OCI-LY1 (cell line): ENCODE measurements at regions not wholly inside any gene's neighbourhood (a gene's known extent, or its start where the extent isn't known, plus 50 kb on each side); places are given as distances from the start of the nearest gene placed in this dataset.

ENCODE experiments used
- H2AFZ ChIP-seq: fragments of 200-600 bp; sonication (generic), shearing (Covaris generic); 2 replicates; pipeline ENCODE4 v1.6.0; 2014; ENCODE audit warnings: antibody characterized with exemption, mild to moderate bottlenecking, low read length
- H3F3A ChIP-seq: fragments of 200-600 bp; sonication (generic), shearing (Covaris generic); 2 replicates; pipeline ENCODE4 v1.6.0; 2014; ENCODE audit warnings: mild to moderate bottlenecking, antibody characterized with exemption, low read length, moderate library complexity; ENCODE audit not compliant: insufficient read depth
- H3K27ac ChIP-seq: fragments of 200-600 bp; sonication (generic); 2 replicates; pipeline ENCODE4 v1.5.1; 2014; ENCODE audit warnings: low read length, mixed run types, mild to moderate bottlenecking, low read depth; ENCODE audit not compliant: poor library complexity, severe bottlenecking
- H3K27me3 ChIP-seq: fragments of 200-600 bp; sonication (generic); 2 replicates; pipeline ENCODE4 v1.6.0; 2014; ENCODE audit warnings: antibody characterized with exemption, mild to moderate bottlenecking, low read length, moderate library complexity; ENCODE audit not compliant: insufficient read depth
- H3K36me3 ChIP-seq: fragments of 200-600 bp; sonication (generic); 2 replicates; pipeline ENCODE4 v1.6.1; 2014; ENCODE audit warnings: mild to moderate bottlenecking, antibody characterized with exemption, low read length, moderate library complexity, mixed read lengths; ENCODE audit not compliant: insufficient read depth
- H3K4me1 ChIP-seq: fragments of 200-600 bp; sonication (generic); 2 replicates; pipeline ENCODE4 v1.5.1; 2014; ENCODE audit warnings: mild to moderate bottlenecking, low read length, moderate library complexity; ENCODE audit not compliant: insufficient read depth, severe bottlenecking
- H3K4me2 ChIP-seq: fragments of 200-600 bp; sonication (generic), shearing (Covaris generic); 2 replicates; pipeline ENCODE4 v1.6.1; 2014; ENCODE audit warnings: low read length
- H3K4me3 ChIP-seq: fragments of 200-600 bp; sonication (generic); 2 replicates; pipeline ENCODE4 v1.5.1; 2014; ENCODE audit warnings: low read length, low read depth, mild to moderate bottlenecking, mixed read lengths; ENCODE audit not compliant: poor library complexity, severe bottlenecking
- H3K79me2 ChIP-seq: fragments of 200-600 bp; shearing (Covaris generic); 2 replicates; pipeline ENCODE4 v1.6.1; 2016; ENCODE audit warnings: mixed run types, low read length, mixed read lengths; ENCODE audit not compliant: insufficient read depth
- H3K9ac ChIP-seq: fragments of 200-600 bp; sonication (generic), shearing (Covaris generic); 2 replicates; pipeline ENCODE4 v1.6.1; 2014; ENCODE audit warnings: mild to moderate bottlenecking, low read length, mixed read lengths
- H3K9me2 ChIP-seq: fragments of 200-600 bp; sonication (generic), shearing (Covaris generic); 2 replicates; pipeline ENCODE4 v1.6.1; 2014; ENCODE audit warnings: low read depth, mild to moderate bottlenecking, low read length, mixed read lengths
- H3K9me3 ChIP-seq: fragments of 200-600 bp; shearing (Covaris generic); 2 replicates; pipeline ENCODE4 v1.6.1; 2014; ENCODE audit warnings: low read length, mixed read lengths
- H4K20me1 ChIP-seq: fragments of 200-600 bp; sonication (generic), shearing (Covaris generic); 2 replicates; pipeline ENCODE4 v1.6.0; 2016; ENCODE audit warnings: mild to moderate bottlenecking, low read length; ENCODE audit not compliant: insufficient read depth
- CTCF ChIP-seq: fragments of 200-600 bp; sonication (generic), shearing (Covaris generic); IDR thresholded peaks from 2 replicates; pipeline ENCODE4 v1.5.1; 2017; ENCODE audit warnings: mild to moderate bottlenecking, antibody characterized with exemption, low read length, moderate library complexity, mixed read lengths
- EZH2 ChIP-seq: fragments of 200-600 bp; sonication (generic), shearing (Covaris generic); IDR thresholded peaks from 2 replicates; pipeline ENCODE4 v1.8.0; 2017; ENCODE audit warnings: borderline replicate concordance, mixed run types, mild to moderate bottlenecking, antibody characterized with exemption, low read length, moderate library complexity, mixed read lengths

- H4K20me1 ChIP-seq = no peaks in the 10 kb centered on the region
- no peaks in the 10 kb centered on the region for H3K4me1 ChIP-seq
- no peak overlapping the region for H3K27ac ChIP-seq
- H3K9me2 ChIP-seq = no peaks in the 10 kb centered on the region
- TF ChIP-seq CTCF = no peak
- TF ChIP-seq EZH2 = no peak
- H3K4me3 ChIP-seq = no peak overlapping the region
- H3F3A ChIP-seq = no peaks in the 10 kb centered on the region
- no peak overlapping the region for H2AFZ ChIP-seq
- no peaks in the 10 kb centered on the region for H3K27me3 ChIP-seq
- no peak overlapping the region for H3K4me2 ChIP-seq
- no peaks in the 10 kb centered on the region for H3K36me3 ChIP-seq
- no peaks in the 10 kb centered on the region for H3K9me3 ChIP-seq
- no peak overlapping the region for H3K9ac ChIP-seq
- no peaks in the 10 kb centered on the region for H3K79me2 ChIP-seq
Measured at GRCh38 chr4:63619771-63620170, 789.5 kb downstream of the TECRL start.

- Histone ChIP-seq H3K27me3 (no peaks in the 10 kb centered on the region), H3K9me2 (no peaks in the 10 kb centered on the region), H3K9me3 (no peaks in the 10 kb centered on the region), H3K4me1 (no peaks in the 10 kb centered on the region), H3K4me3 (no peak overlapping the region), H2AFZ (no peak overlapping the region), H4K20me1 (no peaks in the 10 kb centered on the region), H3K4me2 (no peak overlapping the region), H3K9ac (no peak overlapping the region), H3K36me3 (no peaks in the 10 kb centered on the region), H3K79me2 (no peaks in the 10 kb centered on the region), H3F3A (no peaks in the 10 kb centered on the region), H3K27ac (no peak overlapping the region)
- TF ChIP-seq CTCF (no peak), EZH2 (no peak)
Measured at GRCh38 chr4:63618883-63619718, 790.1 kb downstream of the TECRL start.

GRCh38 chr4:63607169-63607872 lies 801.9 kb downstream of the TECRL start:
- H3K9ac ChIP-seq = no peak overlapping the region

More at GRCh38 chr4:63607169-63607872, 801.9 kb downstream of the TECRL start:
- no peaks in the 10 kb centered on the region for H3K4me1 ChIP-seq
- H3K36me3 ChIP-seq = no peaks in the 10 kb centered on the region
- H3F3A ChIP-seq = no peaks in the 10 kb centered on the region
- no peak for TF ChIP-seq EZH2
- no peak for TF ChIP-seq CTCF
- H3K4me2 ChIP-seq = no peak overlapping the region
- no peak overlapping the region for H3K27ac ChIP-seq
- no peaks in the 10 kb centered on the region for H4K20me1 ChIP-seq
- H3K4me3 ChIP-seq = no peak overlapping the region
- no peaks in the 10 kb centered on the region for H3K9me3 ChIP-seq
- H3K79me2 ChIP-seq = no peaks in the 10 kb centered on the region
- no peaks in the 10 kb centered on the region for H3K27me3 ChIP-seq
- H2AFZ ChIP-seq = no peak overlapping the region
- H3K9me2 ChIP-seq = no peaks in the 10 kb centered on the region
